ENCODE measurements at regions not wholly inside any gene's neighbourhood (a gene's known extent, or its start where the extent isn't known, plus 50 kb on each side); places are given as distances from the start of the nearest gene placed in this dataset.

DNA sequence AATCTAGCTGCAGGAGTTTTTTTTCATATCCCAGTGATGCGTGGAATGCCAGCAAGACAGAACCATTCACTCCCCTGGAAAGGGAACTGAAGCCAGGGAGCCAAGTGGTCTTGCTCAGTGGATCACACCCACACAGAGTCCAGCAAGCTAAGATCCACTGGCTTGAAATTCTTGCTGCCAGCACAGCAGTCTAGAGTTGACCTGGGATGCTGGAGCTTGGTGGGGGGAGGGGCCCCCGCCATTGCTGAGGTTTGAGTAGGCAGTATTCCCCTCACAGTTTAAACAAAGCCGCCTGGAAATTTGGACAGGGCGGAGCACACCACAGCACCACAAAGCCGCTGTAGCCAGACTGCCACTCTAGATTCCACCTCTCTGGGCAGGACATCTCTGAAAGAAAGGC, 86.9 kb upstream of the STXBP6 start:
- TF ChIP-seq, protein P1, sequence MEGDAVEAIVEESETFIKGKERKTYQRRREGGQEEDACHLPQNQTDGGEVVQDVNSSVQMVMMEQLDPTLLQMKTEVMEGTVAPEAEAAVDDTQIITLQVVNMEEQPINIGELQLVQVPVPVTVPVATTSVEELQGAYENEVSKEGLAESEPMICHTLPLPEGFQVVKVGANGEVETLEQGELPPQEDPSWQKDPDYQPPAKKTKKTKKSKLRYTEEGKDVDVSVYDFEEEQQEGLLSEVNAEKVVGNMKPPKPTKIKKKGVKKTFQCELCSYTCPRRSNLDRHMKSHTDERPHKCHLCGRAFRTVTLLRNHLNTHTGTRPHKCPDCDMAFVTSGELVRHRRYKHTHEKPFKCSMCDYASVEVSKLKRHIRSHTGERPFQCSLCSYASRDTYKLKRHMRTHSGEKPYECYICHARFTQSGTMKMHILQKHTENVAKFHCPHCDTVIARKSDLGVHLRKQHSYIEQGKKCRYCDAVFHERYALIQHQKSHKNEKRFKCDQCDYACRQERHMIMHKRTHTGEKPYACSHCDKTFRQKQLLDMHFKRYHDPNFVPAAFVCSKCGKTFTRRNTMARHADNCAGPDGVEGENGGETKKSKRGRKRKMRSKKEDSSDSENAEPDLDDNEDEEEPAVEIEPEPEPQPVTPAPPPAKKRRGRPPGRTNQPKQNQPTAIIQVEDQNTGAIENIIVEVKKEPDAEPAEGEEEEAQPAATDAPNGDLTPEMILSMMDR (IDR thresholded peaks at IDR 0.05): no peak
- no peak for TF ChIP-seq POLR2A (IDR thresholded peaks at IDR 0.05)
